CD4-positive, alpha-beta T cell (primary cell): ENCODE measurements at regions not wholly inside any gene's neighbourhood (a gene's known extent, or its start where the extent isn't known, plus 50 kb on each side); places are given as distances from the start of the nearest gene placed in this dataset.
"Not testable (repeated sequence)": the region's sequence is repeated elsewhere in the genome, so short reads cannot be mapped to it uniquely, and the experiment has no call there.

Source experiments
- ATAC-seq: fragments of 200-7000 bp; cut with Tn5 transposase; one replicate; pipeline ENCODE4 v1.10.0; 2022; ENCODE audit warnings: mild to moderate bottlenecking; ENCODE audit not compliant: poor library complexity
- CTCF ChIA-PET: fragments of 350-600 bp; sonication (Branson Sonifier 250); formaldehyde crosslinking; loops from one replicate; lab custom pipeline; 2021; ENCODE audit warnings: antibody characterized with exemption, inconsistent platforms; lab: Charles Lee
- POLR2A ChIA-PET: fragments of 350-600 bp; sonication (Branson Sonifier 250); formaldehyde crosslinking; loops from one replicate; lab custom pipeline; 2021; ENCODE audit warnings: antibody characterized with exemption, inconsistent platforms; lab: Charles Lee
- DNase-seq, 14 experiments: peaks; one replicate each; pipeline ENCODE4 v3.0.0-alpha.2; 2013 to 2020; ENCODE audit warnings: mixed read lengths in 2 of 14
- H3K27ac ChIP-seq, 2 donors: one replicate each; pipeline versions ENCODE4 v1.5.1 to v1.7.0; 2013; ENCODE audit warnings: low read length in 2 of 2, low read depth in 1 of 2, mild to moderate bottlenecking in 1 of 2
- H3K27me3 ChIP-seq, 2 experiments: 1 replicate in 1 of 2; 2 replicates in 1 of 2; pipeline versions ENCODE4 v1.6.1 to v1.7.0; 2013; ENCODE audit warnings: low read length in 2 of 2, control low read depth in 1 of 2, mild to moderate bottlenecking in 1 of 2, moderate library complexity in 1 of 2; ENCODE audit not compliant: insufficient read depth in 2 of 2, control insufficient read depth in 1 of 2
- H3K36me3 ChIP-seq: one replicate; pipeline ENCODE4 v1.6.1; 2013; ENCODE audit warnings: low read length, control low read depth; ENCODE audit not compliant: insufficient read depth
- H3K4me1 ChIP-seq: one replicate; pipeline ENCODE4 v1.6.1; 2013; ENCODE audit warnings: low read length, control low read depth; ENCODE audit not compliant: insufficient read depth
- H3K4me3 ChIP-seq: one replicate; pipeline ENCODE4 v1.5.1; 2013; ENCODE audit warnings: mild to moderate bottlenecking, low read length, moderate library complexity
- H3K9me3 ChIP-seq, 2 experiments: 1 replicate in 1 of 2; 2 replicates in 1 of 2; pipeline versions ENCODE4 v1.6.1 to v1.7.0; 2013; ENCODE audit warnings: low read length in 2 of 2, mild to moderate bottlenecking in 2 of 2, control low read depth in 1 of 2, moderate library complexity in 1 of 2; ENCODE audit not compliant: control insufficient read depth in 1 of 2, insufficient read depth in 1 of 2
- H3K27ac Mint-ChIP-seq: one replicate; pipeline ENCODE4 v1.8.0; 2020; ENCODE audit warnings: mixed read lengths
- H3K27me3 Mint-ChIP-seq: one replicate; pipeline ENCODE4 v1.8.0; 2021; ENCODE audit warnings: mixed read lengths
- H3K36me3 Mint-ChIP-seq: one replicate; pipeline ENCODE4 v1.8.0; 2021; ENCODE audit warnings: low read depth, mixed read lengths
- H3K4me1 Mint-ChIP-seq: one replicate; pipeline ENCODE4 v1.8.0; 2021; ENCODE audit warnings: low read depth, mixed read lengths
- H3K4me3 Mint-ChIP-seq: one replicate; pipeline ENCODE4 v1.8.0; 2020; ENCODE audit warnings: mild to moderate bottlenecking, mixed read lengths
- H3K9me3 Mint-ChIP-seq: one replicate; pipeline ENCODE4 v1.8.0; 2020; ENCODE audit warnings: mixed read lengths
- CTCF ChIP-seq: fragments of 200-600 bp; IDR thresholded peaks from one replicate; pipeline ENCODE4 v1.8.0; 2022; ENCODE audit warnings: antibody characterized with exemption, mild to moderate bottlenecking
- intact Hi-C, 2 experiments: fragments of 100-400 bp; cut with DNase I in 1 of 2; cut with micrococcal nuclease in 1 of 2; formaldehyde crosslinking; loops; one replicate each; pipeline versions ENCODE4 v1.15.1 to v1.9.0; 2023 to 2025; cut with DNase I, micrococcal nuclease

- ChIA-PET CTCF (no interaction called here), POLR2A (no interaction called here)
- peaks cover 13% of the 10 kb centered on the region for H3K27me3 Mint-ChIP-seq
- no peaks in the 10 kb centered on the region for H3K36me3 ChIP-seq
- H3K9me3 ChIP-seq: no peaks in the 10 kb centered on the region
- H3K4me1 ChIP-seq: no peaks in the 10 kb centered on the region
- intact Hi-C loops: no loop called here
- no peak for TF ChIP-seq CTCF
- no peak overlapping the region for H3K4me3 ChIP-seq
- ATAC-seq (no peak), DNase-seq (no peak)
- no peak overlapping the region for H3K27ac ChIP-seq
- H3K4me1 Mint-ChIP-seq: no peaks in the 10 kb centered on the region
- H3K27ac Mint-ChIP-seq: no peak overlapping the region
- no peaks in the 10 kb centered on the region for H3K36me3 Mint-ChIP-seq
- H3K27me3 ChIP-seq: peaks cover 0 to 5% of the 10 kb centered on the region in 2 experiments
- H3K4me3 Mint-ChIP-seq: no peak overlapping the region
- H3K9me3 Mint-ChIP-seq: no peaks in the 10 kb centered on the region
These were observed 61.6 kb downstream of the OR10A6 start for GRCh38 chr11:7869467-7869866.

- H3K27me3 ChIP-seq, DNase-seq, H3K4me3 Mint-ChIP-seq, H3K4me1 ChIP-seq, ATAC-seq, H3K4me1 Mint-ChIP-seq, H3K27me3 Mint-ChIP-seq, H3K27ac Mint-ChIP-seq, H3K9me3 ChIP-seq, H3K36me3 ChIP-seq, H3K9me3 Mint-ChIP-seq, CTCF ChIA-PET, H3K4me3 ChIP-seq, H3K27ac ChIP-seq, H3K36me3 Mint-ChIP-seq, intact Hi-C loops, POLR2A ChIA-PET: not testable (repeated sequence)
These were observed 64.5 kb upstream of the OR5P2 start for GRCh38 chr11:7861292-7861691.

GRCh38 chr11:7860844-7861243 lies 64.1 kb upstream of the OR5P2 start:
- H3K36me3 ChIP-seq, H3K27ac Mint-ChIP-seq, DNase-seq, H3K9me3 ChIP-seq, H3K27me3 Mint-ChIP-seq, intact Hi-C loops, H3K36me3 Mint-ChIP-seq, H3K27me3 ChIP-seq, H3K4me3 ChIP-seq, H3K4me1 Mint-ChIP-seq, POLR2A ChIA-PET, H3K4me1 ChIP-seq, H3K27ac ChIP-seq, CTCF ChIA-PET, ATAC-seq, H3K9me3 Mint-ChIP-seq, H3K4me3 Mint-ChIP-seq: not testable (repeated sequence)

GRCh38 chr11:7858006-7858405 lies 61.3 kb upstream of the OR5P2 start:
- Mint-ChIP-seq H3K36me3 (no peaks in the 10 kb centered on the region), H3K4me3 (no peak overlapping the region), H3K27ac (no peak overlapping the region), H3K4me1 (no peaks in the 10 kb centered on the region), H3K9me3 (no peaks in the 10 kb centered on the region), H3K27me3 (peaks cover 11% of the 10 kb centered on the region)
- no peaks in the 10 kb centered on the region for H3K27me3 ChIP-seq
- DNase-seq (no peak), ATAC-seq (no peak)
- no peaks in the 10 kb centered on the region for H3K9me3 ChIP-seq
- intact Hi-C loops: no loop called here
- no peaks in the 10 kb centered on the region for H3K36me3 ChIP-seq
- no peak overlapping the region for H3K27ac ChIP-seq
- ChIA-PET POLR2A (no interaction called here), CTCF (no interaction called here)
- TF ChIP-seq CTCF: no peak
- H3K4me3 ChIP-seq: no peak overlapping the region
- no peaks in the 10 kb centered on the region for H3K4me1 ChIP-seq
